AG04449 (cell line): ENCODE measurements at regions not wholly inside any gene's neighbourhood (a gene's known extent, or its start where the extent isn't known, plus 50 kb on each side); places are given as distances from the start of the nearest gene placed in this dataset.

Source experiments
- CTCF ChIA-PET: fragments of 350-600 bp; formaldehyde crosslinking; extraction: SDS; loops from one replicate; lab custom pipeline; 2021; ENCODE audit warnings: antibody characterized with exemption; lab: Yijun Ruan, JAX
- POLR2A ChIA-PET: fragments of 400-600, 350-600 bp; formaldehyde crosslinking; extraction: SDS; loops from one replicate; lab custom pipeline; 2020; ENCODE audit warnings: antibody characterized with exemption, inconsistent platforms; lab: Yijun Ruan, JAX
- DNase-seq: peaks from one replicate; pipeline ENCODE4 v3.0.0-alpha.2; 2010; ENCODE audit warnings: low read depth, low spot score
- H3K4me3 ChIP-seq: 2 replicates; pipeline ENCODE4 v1.5.1; 2011; ENCODE audit warnings: low read depth, mild to moderate bottlenecking, control low read depth, low read length
- TF ChIP-seq, protein P1 (sequence below): IDR thresholded peaks from one replicate; pipeline ENCODE4 v1.5.1; 2011; ENCODE audit warnings: mild to moderate bottlenecking, moderate library complexity, low read length, control low read depth, inconsistent platforms; ENCODE audit not compliant: insufficient read depth; ENCODE audit errors: missing control alignments

DNA sequence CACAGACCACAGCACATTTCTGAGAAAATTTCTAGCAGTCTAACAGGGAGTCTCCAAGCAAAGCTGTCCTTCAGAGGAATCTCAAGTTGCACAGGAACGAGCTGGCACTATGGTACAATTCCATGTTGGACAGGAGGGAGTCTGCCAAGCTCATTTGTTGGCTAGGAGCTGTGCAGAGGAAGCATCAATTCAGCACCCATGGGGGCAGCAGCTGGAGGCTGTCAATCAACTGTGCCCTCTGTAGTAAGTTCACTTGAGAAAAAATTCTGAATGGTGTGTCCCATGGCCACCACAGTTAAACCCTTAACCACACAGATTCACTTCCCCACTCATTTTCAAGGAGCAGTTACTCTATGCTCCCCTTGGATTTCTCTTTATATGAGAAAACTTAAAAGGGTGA lies 298.5 kb upstream of the PPP2R3A start:
- no peak overlapping the region for H3K4me3 ChIP-seq
- no peak for DNase-seq
- CTCF ChIA-PET, result no interaction called here
- POLR2A ChIA-PET, result no interaction called here
- TF ChIP-seq, protein P1, sequence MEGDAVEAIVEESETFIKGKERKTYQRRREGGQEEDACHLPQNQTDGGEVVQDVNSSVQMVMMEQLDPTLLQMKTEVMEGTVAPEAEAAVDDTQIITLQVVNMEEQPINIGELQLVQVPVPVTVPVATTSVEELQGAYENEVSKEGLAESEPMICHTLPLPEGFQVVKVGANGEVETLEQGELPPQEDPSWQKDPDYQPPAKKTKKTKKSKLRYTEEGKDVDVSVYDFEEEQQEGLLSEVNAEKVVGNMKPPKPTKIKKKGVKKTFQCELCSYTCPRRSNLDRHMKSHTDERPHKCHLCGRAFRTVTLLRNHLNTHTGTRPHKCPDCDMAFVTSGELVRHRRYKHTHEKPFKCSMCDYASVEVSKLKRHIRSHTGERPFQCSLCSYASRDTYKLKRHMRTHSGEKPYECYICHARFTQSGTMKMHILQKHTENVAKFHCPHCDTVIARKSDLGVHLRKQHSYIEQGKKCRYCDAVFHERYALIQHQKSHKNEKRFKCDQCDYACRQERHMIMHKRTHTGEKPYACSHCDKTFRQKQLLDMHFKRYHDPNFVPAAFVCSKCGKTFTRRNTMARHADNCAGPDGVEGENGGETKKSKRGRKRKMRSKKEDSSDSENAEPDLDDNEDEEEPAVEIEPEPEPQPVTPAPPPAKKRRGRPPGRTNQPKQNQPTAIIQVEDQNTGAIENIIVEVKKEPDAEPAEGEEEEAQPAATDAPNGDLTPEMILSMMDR, result no peak

DNA sequence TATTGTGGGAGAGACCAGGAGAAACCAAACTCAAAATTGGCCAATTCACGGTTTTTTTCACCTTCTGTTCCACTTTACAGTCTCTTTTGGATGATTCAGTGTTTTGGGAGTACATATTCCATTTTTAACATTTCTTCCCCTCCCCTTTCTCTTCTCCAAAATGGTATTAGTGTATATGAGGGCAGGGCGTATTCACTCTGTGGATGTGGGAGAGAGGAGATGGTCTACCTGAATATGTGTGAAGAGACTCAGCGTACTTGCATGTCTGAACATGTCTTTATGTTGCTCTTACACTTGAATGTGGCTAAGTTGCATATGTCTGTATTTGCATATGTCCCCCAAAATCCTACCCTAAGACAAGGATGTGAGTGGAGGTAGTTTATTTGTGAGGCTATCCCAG lies 291.0 kb upstream of the PPP2R3A start:
- DNase-seq, result no peak
- ChIA-PET POLR2A (no interaction called here), CTCF (no interaction called here)
- TF ChIP-seq, protein P1, result no peak
- no peak overlapping the region for H3K4me3 ChIP-seq

DNA sequence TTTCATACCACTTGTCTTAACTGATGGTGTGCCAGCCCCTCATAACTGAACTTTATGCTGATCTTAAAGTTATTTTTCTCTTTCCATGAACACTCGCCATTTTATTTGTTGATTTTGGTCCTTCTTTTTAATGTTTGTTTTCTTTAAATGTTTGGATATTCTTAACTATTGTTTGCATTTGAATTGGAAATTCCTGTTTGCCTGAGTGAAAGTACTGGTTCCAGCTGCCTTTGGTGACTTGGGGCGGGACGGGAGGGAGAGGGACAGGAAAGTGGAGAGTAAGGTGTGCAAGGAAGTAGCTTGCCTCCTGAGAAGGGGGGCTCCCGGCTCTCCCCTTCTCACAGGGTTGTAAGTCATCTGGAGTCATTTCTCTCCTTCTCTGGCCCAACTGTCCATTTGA lies 287.1 kb upstream of the PPP2R3A start:
- no peak overlapping the region for H3K4me3 ChIP-seq
- POLR2A ChIA-PET, result no interaction called here
- CTCF ChIA-PET, result no interaction called here
- TF ChIP-seq, protein P1, result no peak
- no peak for DNase-seq

DNA sequence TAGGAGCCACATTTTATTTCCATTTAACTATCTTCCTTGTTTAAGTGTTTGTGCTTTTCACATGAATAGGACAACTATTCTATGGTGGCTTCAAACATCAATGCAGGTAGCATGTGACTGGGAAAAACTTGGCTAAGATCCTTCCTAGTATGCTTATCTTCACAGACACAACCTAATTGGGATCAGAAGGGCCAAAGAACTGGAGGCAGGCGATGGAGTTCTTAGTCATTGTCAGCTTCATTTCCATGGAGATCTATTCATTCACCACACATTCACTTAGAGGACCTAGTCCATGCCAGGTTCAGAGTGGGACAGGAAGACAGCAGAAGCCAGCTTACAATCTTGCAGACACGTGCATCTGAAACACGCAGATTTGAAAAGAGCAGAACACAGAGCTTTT lies 277.5 kb upstream of the PPP2R3A start:
- TF ChIP-seq, protein P1, result no peak
- ChIA-PET CTCF (no interaction called here), POLR2A (no interaction called here)
- H3K4me3 ChIP-seq, result no peak overlapping the region
- DNase-seq, result no peak

DNA sequence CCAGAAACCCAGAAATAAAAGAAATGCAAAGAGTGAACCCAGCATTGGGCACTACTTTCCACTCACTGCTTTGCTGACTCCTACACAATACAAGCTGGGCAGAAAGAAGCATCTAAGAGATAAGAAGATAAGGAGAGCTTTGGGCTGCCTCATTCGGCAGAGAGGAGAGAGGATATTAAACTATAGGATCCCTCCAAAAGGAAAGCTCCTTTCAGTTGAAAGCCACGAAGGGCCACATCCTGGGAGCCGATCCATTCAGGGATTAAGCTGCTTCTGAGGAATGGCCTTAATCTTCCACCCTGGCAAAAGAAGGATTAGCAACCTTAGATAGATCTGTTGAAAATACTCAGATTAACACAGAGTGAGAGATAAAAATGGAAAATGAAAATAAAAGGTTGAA lies 274.9 kb upstream of the PPP2R3A start:
- DNase-seq, result no peak
- TF ChIP-seq, protein P1, result no peak
- no peak overlapping the region for H3K4me3 ChIP-seq
- POLR2A ChIA-PET, result no interaction called here
- CTCF ChIA-PET, result no interaction called here

DNA sequence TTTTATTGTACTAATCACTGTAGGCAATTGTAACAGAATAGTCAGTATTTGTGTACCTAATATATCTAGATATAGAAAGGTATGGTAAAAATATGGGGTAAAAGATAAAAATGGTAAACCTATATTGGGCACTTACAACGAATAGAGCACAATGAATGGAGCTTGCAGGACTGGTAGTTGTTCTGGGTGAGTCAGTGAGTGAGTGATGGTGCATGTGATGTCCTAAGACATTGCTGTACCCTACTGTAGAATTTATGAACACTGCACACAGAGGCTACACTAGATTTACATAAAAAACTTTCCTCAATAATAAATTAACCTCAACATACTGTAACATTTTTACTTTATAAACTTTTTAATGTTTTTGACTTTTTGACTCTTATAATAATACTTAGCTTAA lies 274.3 kb upstream of the PPP2R3A start:
- no peak for DNase-seq
- ChIA-PET POLR2A (no interaction called here), CTCF (interaction anchor here (0.6 kb wide), 1 partner anchor 664 kb away, joined by 3 read pairs; no protein-coding TSS in a partner anchor)
- TF ChIP-seq, protein P1, result no peak
- no peak overlapping the region for H3K4me3 ChIP-seq
